ENCODE measurements at regions not wholly inside any gene's neighbourhood (a gene's known extent, or its start where the extent isn't known, plus 50 kb on each side); places are given as distances from the start of the nearest gene placed in this dataset.
"Not testable (repeated sequence)": the region's sequence is repeated elsewhere in the genome, so short reads cannot be mapped to it uniquely, and the experiment has no call there.

GRCh38 chr13:50473050-50473449 lies 370.4 kb downstream of the DLEU7 start:
- TF ChIP-seq, protein P1, sequence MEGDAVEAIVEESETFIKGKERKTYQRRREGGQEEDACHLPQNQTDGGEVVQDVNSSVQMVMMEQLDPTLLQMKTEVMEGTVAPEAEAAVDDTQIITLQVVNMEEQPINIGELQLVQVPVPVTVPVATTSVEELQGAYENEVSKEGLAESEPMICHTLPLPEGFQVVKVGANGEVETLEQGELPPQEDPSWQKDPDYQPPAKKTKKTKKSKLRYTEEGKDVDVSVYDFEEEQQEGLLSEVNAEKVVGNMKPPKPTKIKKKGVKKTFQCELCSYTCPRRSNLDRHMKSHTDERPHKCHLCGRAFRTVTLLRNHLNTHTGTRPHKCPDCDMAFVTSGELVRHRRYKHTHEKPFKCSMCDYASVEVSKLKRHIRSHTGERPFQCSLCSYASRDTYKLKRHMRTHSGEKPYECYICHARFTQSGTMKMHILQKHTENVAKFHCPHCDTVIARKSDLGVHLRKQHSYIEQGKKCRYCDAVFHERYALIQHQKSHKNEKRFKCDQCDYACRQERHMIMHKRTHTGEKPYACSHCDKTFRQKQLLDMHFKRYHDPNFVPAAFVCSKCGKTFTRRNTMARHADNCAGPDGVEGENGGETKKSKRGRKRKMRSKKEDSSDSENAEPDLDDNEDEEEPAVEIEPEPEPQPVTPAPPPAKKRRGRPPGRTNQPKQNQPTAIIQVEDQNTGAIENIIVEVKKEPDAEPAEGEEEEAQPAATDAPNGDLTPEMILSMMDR (IDR thresholded peaks at IDR 0.05), result not testable (repeated sequence)
- not testable (repeated sequence) for TF ChIP-seq POLR2A, EP300 (IDR thresholded peaks at IDR 0.05)
